ENCODE measurements at regions not wholly inside any gene's neighbourhood (a gene's known extent, or its start where the extent isn't known, plus 50 kb on each side); places are given as distances from the start of the nearest gene placed in this dataset.

DNA sequence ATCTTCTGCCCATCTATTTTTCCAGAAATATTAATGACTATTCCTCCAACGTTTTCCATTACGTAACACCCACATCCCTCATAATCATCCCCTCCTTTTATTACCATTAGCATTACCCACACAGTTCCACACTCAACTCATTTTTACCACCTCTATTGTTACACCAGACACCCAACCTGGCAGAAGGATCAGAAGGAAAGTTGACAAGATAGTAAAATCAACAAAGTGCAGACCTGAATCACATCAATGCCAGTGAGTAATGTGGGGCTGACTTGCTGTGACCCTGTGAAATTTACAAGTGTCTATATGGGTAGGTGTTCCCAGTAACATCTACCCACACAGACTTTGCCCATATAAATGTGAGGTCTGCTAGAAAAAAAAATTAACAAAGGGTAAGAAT, 568.2 kb downstream of the MAFB start:
- DNase-seq, result no peak

DNA sequence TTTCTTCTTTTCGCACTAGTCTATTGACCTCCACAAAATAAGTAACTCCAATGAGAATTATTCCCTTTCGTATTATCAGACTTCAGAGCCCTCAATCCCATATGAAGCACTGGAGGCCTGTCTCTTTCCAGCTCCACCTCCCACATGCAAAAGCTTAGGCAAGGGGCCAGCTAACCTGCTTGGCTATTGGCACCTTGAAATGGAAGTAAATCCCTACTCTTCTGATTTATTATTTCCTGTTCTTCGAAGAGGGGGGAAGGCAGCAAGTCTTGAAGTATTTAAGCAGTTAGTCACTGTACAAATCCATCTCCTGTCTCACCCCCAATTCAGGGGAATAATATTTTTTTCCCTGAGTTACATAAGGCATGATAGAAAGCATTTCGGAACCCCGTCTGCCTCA, 577.8 kb downstream of the MAFB start:
- no peak for DNase-seq

DNA sequence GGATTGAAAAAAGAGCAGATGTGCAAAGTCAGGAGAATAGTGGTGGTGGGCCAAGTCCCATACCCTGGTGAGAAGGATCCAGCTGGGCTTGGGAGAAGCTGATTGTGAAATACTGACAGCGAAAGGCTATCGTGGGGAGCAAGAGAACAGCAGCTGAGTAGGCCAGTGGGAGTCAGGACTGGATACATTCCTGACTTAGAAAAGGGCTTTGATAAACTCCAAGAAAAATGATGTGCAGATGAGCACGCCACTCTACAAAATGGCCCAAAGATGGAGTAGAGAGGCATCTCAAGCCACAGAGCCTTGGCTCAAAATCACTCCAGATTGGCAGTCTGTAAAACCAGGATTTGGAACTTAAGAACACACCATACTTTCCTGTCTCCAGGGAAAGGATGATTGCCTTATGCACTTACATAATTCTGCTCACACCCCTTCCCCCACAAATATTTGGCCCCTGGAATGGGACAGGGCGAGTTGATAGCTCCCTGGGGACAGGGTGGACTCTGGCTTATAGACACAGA, 578.7 kb downstream of the MAFB start:
- DNase-seq, result no peak

DNA sequence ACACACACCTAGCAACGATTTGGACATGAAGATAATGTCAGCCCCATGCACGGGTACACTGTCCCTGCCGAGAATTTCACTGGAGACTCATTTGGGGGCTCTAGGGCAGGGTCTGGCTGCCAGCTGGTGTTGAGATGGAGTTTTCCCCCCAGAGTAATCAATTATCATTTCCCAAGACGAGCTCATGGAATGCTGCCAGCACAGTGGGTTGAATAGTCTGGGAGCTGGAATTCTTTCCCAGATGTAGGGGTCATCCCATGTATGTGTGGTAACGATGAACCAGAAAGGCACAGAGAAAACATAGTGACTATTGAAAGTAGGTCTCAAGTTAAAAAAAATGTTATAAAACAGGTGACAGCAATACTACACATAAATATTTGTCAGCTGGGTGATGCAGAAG, 579.9 kb downstream of the MAFB start:
- no peak for DNase-seq

DNA sequence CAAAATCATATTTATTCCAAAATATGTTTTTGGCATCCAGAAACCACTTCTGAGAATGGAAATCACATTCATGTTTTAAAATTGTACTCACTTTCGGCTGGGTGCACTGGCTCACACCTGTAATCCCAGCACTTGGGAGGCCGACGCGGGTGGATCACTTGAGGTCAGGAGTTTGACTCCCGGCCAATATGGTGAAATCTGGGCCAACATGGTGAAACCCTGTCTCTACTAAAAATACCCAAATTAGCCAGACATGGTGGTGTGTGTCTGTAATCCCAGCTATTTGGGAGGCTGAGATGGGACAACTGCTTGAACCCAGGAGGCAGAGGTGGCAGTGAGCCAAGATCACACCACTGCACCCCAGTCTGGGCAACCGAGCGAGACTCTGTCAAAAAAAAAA, 580.7 kb downstream of the MAFB start:
- DNase-seq, result no peak

DNA sequence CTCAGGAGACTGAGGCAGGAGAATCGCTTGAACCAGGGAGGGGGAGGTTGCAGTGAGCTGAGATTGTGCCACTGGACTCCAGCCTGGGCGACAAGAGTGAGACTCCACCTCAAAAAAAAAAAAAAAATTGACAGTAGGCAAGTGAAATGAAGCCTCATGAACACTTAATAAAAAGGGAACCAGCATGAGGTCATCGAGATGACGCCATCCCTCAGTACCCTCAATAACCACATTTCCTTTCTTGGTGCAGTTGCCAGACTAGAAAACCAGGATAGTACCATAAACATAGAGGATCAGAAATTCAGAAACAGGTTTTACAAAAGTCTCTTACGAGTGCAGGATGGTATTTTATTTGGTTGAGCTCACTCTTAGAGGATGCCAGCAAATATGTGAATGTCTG, 584.1 kb downstream of the MAFB start:
- no peak for DNase-seq

DNA sequence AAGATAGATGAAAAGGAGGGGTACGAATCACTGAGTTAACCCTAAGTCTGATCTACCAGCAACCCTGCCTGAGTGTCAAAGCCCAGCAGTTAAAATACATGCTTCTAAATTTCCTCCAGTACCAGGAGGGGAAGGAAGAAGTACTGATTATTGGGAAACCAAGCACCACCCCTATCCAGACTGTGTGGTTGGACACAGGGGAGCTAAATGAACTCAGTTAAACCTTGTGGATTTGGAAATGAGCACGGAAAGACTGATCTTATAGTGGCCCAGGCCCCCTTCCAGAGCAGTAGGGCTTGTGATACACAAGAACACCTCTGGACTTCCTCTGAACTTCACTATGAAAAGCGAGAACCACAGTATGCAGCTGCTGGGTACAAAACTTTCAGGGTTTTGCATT, 585.6 kb downstream of the MAFB start:
- no peak for DNase-seq

DNA sequence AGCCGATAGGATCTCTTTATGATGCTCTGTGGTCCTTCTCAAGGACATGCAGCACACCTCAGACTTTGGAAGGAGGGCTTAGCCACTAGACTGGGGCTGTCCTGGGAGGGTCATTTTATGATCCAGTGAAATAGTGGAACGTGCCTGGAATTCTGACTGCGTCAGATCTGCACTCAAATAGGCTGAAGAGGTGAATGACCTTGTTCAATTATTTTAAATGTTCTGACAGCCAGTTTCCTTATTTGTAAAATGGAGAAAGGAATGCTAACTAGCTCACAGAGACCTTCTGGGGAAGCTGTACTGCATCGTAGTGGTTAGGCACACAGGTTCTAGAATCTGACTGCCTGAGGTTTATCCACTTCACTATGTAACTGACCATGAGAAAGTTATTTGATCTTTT, 587.5 kb downstream of the MAFB start:
- DNase-seq, result no peak

DNA sequence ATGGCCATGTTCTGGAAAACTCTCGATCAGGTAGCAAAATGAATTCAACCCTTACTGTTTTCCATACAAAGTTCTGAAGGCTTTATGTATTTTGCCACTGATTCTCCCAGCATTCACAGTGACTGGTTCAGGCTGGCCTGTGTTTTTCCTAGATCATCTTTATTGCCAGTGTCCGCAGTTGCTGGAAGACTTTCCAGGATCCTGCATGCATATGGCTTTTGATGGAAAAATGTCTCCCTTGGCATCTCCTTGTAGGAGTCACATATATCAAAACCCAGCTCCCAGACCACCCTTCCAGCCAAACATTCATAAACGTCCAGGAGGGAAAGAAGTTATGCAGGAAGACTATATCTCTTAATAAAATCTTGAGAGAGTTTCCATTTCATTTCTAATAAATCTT, 588.8 kb downstream of the MAFB start:
- DNase-seq, result no peak

DNA sequence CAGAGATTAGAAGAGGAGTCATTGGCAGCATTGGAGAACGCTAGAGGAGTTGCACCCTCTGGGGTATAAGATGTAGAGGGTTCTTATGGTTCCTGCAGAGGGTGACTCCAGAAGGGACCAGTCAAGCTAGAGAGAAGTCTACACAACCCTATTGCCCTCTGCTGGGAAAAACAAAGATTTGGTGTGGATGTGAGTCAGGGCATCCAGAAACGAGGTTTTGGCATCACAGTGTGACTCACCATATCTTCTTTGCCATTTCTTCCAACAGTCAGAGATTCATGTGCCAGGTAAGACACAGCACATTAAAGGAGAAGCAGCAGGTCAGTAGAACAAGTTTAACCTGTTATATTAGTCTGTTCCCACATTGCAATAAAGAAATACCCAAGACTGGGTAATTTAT, 598.8 kb downstream of the MAFB start:
- DNase-seq, result no peak

DNA sequence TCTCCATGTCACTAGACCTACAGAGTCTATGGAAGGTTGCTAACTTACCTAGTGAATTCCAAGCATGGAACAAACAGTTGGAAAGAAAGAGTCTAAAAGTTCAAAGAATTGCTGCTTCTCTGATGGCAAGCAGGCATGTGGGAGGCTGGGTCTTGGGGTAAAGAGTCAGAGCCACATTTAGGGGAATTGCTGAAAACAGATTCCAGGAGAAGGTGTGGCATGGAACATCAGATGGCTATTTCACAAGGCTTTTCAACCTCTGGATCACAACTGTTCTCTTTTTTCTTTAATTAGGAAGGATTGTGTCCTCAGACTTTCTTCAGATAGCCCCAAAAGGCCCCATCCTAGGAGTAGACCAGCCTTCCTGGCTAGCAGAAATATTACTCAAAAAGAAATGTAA, 601.5 kb downstream of the MAFB start:
- no peak for DNase-seq

DNA sequence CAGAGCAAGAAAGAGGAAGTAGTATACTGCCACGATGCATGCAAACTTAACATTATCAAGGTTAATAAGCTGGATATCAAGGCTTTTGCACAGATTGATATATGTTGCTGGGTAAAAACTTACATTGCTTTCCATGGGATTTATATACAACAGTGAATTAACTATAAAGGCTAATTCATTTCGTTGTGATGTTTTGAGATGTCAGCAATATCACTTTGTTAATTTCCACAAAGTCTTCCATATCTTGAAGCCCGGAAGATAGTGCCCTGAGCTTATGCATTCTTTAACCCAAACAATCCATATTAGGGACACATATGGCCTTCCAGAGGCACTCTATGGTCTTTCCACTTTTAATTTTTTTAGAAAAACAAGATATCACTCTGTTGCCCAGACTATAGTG, 603.5 kb downstream of the MAFB start:
- no peak for DNase-seq

DNA sequence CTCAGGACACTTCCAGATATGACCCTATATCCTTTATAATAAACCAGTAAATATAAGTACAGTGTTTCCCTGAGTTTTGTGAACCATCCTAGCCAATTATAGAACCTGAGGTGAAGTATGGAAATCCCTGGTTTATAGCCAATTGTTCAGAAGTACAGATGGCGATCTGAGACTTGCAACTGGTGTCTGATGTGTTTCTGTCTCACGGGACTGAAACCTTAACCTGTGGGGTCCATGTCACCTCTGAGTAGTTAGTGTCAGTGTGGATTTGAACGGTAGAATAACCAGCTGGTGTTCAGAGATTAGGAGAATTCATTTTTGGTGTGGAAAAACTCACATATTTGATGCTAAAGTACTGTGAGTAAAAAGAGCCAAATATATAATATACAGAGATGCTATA, 606.6 kb downstream of the MAFB start:
- no peak for DNase-seq

DNA sequence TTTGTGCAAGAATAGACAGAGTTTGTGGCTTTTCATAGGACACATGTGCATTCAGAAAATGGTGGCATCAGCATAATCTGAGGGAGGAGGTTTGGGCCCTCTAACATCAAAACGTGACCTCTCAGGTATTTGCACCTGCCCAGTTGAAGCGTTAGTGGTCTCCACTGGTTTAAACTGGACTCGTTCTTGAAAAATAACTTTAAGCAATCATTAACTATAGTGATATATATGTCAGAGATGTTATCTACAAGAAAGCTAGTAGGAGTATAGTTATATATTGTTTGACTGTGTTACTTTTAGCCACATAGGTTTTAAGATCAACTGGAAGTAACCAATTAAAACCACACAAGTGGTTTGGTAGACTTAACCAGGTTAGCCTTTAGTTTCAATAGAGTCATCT, 607.4 kb downstream of the MAFB start:
- no peak for DNase-seq

DNA sequence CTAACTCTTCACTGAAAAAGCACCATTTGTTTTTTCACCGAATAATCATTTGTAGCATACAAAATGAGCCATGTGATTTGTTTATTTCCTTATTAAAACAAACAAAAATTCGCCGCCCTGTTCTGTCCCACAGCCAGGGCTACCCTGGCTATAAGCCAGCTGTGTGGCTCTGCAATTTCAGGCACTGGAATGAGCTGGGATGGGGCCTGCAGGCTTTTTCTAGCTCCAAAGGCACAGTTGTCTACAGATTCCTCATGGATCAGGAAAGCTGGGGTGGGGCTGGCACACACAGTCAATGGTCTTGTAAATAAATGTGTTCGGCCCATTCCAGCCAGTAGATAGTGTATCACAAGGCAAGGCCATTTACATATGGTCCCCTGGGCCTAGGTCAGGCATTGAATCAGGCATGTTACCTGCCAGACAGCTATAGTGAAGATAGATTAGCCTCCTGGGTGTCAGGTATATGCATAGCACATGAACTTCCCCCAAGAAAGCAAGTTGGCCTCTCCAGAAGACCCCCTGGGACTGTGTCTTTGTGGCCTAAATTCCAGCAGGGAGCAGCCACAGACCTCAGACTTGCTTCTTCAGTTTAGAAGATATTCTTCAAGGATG, 608.9 kb downstream of the MAFB start:
- DNase-seq, result no peak

DNA sequence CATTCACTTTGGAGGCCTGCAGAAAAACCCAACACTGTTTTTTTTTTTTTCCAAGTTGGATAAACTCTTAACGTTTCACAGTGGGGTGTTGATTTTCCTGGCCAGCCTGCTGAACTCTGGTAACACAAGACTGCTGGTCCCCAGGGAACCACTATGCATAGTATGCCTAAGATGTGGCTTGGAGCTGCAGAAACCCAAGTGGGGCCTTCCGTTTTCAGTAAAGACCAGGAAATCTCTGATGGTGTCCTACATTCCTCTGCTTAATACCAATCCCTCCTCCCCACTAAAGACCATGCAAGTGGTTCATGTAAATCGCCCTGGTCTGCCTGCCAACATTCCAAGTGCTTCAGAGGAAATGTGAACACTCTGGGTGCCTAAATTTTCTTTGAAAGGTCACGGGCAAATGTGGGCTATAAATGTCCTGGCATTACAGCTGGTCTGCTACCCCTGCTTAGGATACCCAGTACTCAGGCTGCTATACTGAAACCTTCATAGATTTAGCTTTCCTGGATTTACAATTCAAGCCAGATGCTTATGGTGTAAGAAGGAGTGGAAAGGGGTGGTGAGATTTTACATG, 615.4 kb downstream of the MAFB start:
- no peak for DNase-seq

DNA sequence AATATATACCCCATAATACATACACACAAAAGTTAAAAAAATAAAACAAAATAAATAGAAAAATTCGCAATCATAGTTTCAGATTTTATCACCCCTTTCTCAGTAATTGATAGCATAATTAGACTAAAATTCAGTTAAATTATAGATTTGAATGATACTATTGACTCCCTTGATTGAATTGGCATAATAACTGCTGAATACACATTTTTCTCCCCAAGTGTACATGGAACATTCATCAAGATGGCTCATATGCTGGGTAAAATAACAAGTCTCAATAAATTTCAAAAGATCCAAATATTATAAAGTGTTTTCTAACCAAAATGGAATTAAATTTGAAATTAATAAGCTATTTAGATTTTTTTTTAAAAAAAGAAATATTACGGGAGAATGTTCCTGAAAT, 616.1 kb downstream of the MAFB start:
- no peak for DNase-seq

DNA sequence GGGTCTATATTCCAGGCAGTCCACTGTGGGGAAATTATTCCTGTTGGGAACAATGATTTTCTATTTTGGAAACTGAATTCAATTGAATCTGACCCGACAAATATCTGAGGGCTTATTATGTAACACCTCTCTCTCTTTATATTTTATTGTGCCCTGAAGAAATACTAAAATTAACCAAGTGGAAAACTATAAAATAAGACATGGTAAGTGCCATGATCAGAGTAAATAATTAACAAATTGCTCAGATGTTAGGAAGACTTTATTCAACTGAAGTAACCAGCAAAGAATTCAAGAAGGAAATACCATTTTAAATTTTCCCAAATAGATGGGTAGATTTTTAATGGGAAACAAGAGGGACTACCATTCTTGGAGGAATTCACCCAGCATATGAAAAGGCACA, 632.9 kb downstream of the MAFB start:
- DNase-seq, result no peak

DNA sequence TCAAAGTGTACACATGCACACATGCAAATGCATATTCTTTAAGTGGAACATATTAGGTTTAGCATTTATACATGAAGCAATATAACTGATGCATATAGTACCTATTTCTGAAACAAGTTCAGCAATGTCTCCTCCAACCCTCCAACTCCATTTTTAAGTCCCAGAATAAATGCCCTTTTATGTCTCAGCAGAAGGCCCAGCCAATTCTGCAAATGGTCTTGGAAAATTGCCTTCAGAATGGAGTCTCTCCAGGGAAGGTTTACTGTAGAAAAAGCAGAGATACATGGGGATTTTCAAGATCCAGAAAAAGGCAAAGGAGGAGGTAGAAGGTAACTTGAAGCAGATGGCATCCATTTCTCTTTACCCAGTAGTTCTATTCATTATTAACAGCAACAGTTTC, 633.3 kb downstream of the MAFB start:
- no peak for DNase-seq

DNA sequence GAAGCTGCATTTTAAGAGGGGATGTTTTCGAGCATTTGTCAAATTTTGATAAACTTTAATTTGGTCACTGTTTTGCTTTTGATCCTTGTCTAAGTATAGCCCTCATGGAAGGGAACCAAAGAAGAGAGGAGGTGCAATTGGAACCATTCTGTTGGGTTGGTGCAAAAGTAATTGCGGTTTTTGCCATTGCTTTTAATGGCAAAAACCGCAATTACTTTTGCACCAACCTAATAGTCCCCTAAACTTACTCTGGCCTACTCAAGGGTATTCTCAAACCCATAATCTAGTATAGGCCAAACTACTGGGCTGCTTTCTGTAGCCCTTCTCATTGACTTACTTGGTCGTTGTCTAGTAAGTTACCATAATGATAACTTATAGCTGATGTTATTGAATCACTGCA, 634.7 kb downstream of the MAFB start:
- no peak for DNase-seq

DNA sequence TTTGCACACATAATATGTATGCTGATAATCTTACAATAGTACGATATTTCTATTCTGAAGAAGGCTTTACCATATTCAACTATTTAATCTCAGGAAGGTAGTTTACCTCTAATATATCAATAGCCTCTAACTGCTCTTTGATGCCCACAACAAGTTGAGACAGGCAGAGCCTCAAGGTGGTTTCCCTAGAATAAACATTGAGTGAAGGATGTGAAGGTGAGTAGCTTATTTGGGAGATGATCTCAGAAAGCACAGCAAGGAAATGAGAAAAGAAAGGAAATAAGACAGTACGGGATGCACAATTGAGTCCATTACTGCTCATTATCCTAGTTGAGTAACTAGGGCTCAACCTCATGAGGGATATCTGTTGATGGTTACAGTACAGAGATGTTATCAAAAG, 638.4 kb downstream of the MAFB start:
- DNase-seq, result no peak

DNA sequence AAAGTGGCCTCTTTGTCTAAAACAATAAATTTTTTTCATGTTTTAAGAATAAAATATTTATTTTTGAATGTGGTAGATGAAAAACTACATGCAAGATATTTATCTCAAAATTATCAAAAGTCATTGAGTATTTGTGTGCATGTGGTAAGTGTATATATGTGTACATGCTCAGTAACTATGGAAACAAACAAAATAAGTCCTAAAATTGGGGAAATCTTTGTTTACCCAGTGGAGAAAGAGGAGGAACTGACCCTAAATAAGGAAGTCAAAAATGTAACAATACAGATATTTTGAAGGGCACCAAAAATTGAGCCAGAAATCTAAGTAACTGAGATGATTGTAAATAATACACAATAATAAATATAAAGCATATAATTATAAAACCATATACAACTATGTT, 639.2 kb downstream of the MAFB start:
- DNase-seq, result no peak

DNA sequence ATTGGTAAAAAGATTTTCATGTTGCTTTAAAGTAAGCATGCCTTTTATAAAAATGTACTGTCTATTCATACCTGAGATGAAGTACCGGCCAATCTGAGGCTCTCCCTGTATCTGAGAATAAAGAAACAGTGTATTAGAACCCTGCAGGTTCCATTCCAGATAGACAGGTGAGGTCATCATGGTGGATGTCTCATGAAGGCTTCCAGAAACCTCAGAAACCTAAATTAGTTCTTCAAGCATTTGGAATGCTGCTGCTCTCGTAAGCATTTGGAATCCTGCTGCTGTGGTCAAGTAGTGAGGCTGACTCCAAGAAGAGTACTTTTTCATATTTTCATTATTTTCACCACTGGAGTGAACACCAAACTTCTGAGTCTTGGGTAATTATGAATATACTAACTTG, 642.3 kb downstream of the MAFB start:
- no peak for DNase-seq

DNA sequence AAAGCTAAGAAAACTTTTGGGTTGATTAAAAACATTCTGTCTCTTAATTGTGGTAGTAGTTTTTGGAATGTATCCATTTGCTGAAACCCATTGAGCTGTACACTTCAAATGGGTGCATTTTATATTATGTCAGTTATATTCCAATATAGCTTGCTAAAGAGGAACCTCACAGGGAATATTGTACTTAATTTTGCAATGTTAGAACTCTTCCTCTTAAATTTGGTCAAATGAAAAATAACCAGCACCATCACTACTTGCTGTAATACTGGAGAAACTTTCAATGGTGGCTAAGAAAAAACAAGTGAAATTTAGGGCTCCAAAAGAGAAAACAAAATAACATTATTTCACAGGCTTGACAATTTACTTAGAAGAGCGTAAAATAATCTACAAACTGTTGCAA, 651.5 kb downstream of the MAFB start:
- no peak for DNase-seq

DNA sequence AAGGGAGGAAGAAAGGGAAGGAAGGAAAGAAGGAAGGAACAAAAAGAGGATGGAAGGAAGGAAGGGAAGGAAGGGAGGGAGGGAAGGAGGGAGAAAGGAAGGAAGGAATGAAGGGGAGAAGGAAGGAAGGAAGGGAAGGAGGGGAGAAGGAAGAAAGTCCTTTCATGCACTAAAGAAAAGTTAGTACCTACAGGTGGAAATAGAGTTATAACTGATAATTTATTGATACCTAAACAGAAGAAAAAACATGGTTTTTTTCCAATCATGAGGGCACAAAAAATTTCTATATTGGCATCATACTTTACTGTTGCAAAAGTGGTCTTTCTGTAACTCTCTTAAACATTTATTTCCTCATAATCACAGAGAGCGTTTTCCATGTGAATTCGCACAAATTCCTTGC, 659.4 kb downstream of the MAFB start:
- DNase-seq, result no peak

All from SW 1271 (cell line).